OCI-LY3 (cell line): ENCODE measurements at regions not wholly inside any gene's neighbourhood (a gene's known extent, or its start where the extent isn't known, plus 50 kb on each side); places are given as distances from the start of the nearest gene placed in this dataset.

Experiments used
- EZH2phosphoT487 ChIP-seq: fragments of 200-600 bp; shearing (Covaris generic); IDR thresholded peaks from 2 replicates; pipeline ENCODE4 v1.6.1; 2018; ENCODE audit warnings: antibody characterized with exemption, mixed run types, low read depth
- TF ChIP-seq, protein P1 (sequence below): fragments of 200-600, 300-600 bp; sonication (generic); IDR thresholded peaks from 2 replicates; pipeline ENCODE4 v1.5.1; 2014; ENCODE audit warnings: antibody characterized with exemption, low read length, low read depth

DNA sequence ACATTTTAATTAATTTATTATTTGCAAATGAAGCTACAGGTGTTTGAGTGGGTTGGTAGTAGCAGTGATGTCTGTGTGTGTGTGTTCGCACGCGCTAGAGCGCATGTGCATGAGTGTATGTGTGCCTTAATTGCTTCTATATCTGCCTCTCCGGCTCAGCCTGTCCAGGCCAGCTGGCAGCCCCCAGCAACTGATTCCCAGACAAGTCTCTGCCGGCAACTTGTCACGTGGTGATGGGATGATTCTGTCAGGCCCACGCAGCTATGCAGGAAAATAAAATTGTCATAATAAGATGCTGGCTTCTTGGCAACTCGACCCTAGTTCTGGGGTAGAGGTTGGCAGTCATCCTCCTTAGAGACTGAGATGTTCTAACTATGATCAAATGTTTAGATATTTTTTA, 712.8 kb upstream of the SOX9 start:
- TF ChIP-seq, protein P1, sequence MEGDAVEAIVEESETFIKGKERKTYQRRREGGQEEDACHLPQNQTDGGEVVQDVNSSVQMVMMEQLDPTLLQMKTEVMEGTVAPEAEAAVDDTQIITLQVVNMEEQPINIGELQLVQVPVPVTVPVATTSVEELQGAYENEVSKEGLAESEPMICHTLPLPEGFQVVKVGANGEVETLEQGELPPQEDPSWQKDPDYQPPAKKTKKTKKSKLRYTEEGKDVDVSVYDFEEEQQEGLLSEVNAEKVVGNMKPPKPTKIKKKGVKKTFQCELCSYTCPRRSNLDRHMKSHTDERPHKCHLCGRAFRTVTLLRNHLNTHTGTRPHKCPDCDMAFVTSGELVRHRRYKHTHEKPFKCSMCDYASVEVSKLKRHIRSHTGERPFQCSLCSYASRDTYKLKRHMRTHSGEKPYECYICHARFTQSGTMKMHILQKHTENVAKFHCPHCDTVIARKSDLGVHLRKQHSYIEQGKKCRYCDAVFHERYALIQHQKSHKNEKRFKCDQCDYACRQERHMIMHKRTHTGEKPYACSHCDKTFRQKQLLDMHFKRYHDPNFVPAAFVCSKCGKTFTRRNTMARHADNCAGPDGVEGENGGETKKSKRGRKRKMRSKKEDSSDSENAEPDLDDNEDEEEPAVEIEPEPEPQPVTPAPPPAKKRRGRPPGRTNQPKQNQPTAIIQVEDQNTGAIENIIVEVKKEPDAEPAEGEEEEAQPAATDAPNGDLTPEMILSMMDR = no peak
- no peak for TF ChIP-seq EZH2phosphoT487
